PFSK-1 (cell line): ENCODE measurements at regions not wholly inside any gene's neighbourhood (a gene's known extent, or its start where the extent isn't known, plus 50 kb on each side); places are given as distances from the start of the nearest gene placed in this dataset.

Experiments
- POLR2AphosphoS5 ChIP-seq: IDR thresholded peaks from 2 replicates; pipeline ENCODE4 v1.6.1; 2012; ENCODE audit warnings: low read depth, mild to moderate bottlenecking, control low read depth, low read length, moderate library complexity
- TAF1 ChIP-seq: IDR thresholded peaks from 2 replicates; pipeline ENCODE4 v1.6.1; 2012; ENCODE audit warnings: low read length, control low read depth, borderline replicate concordance; ENCODE audit not compliant: insufficient read depth

DNA sequence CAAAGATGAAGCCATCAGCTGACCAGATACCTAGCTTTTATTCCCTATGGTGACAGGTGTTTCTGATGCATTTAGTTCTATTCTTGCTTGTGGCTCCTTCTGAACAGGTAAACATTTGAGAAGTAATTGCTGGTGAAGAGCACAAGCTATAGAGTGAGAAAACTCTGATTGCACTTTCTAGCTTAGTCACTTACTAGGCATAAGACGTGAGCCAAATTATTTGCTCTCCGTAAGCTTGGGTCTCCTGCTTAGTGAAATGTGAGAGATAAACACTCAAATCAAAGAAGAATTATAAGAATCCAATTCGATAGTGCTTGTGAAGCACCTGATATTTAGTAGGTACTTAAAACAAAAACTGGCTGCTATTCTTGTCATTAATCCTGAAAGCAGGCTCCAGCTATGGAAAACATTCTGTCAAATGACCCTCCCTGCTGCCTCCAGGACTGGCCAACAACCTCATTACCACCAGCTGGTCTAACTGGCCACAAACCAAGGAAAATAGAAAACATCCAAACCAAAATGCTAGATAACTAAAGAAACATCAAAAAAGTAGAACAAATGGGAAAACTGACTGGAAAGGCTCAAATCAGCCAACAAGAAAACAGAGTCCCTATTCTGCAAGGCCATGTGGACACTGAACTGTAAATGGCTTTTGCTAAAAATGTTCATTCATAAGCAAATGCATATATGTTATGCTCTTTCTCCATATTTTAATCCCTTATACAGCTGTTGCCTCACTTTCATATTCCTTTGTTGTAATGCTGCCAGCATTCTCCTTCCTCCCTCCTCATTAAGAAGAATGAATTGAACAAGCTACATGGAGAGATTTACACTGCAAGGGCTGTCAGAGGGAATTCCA lies 616.1 kb downstream of the DTWD2 start:
- TF ChIP-seq POLR2AphosphoS5 (no peak), TAF1 (no peak)
